Bone marrow (tissue), 2 donors: ENCODE measurements at regions not wholly inside any gene's neighbourhood (a gene's known extent, or its start where the extent isn't known, plus 50 kb on each side); places are given as distances from the start of the nearest gene placed in this dataset.

Source experiments
- DNase-seq, 2 donors: peaks; one replicate each; lab custom pipeline; 2025; lab: John Stamatoyannopoulos, UW

DNA sequence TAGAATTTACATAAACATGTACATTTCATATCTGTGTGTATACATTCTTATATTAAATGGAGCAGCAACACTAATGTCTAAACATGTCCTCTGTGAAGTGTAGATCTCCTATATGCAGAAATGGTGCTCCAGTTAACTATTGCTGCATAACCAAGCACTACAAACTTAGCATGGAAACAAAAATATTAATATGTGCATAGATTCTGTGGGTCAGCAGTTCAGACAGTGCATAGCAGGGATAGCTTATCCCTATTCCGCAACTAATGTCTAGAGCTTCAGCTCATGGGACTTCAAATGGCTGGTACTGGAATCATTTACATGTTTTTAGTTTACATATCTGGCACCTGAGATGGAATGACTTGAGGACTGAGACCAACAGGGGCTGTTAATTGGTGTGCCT, 652.1 kb downstream of the TLE4 start:
- DNase-seq = no peak

DNA sequence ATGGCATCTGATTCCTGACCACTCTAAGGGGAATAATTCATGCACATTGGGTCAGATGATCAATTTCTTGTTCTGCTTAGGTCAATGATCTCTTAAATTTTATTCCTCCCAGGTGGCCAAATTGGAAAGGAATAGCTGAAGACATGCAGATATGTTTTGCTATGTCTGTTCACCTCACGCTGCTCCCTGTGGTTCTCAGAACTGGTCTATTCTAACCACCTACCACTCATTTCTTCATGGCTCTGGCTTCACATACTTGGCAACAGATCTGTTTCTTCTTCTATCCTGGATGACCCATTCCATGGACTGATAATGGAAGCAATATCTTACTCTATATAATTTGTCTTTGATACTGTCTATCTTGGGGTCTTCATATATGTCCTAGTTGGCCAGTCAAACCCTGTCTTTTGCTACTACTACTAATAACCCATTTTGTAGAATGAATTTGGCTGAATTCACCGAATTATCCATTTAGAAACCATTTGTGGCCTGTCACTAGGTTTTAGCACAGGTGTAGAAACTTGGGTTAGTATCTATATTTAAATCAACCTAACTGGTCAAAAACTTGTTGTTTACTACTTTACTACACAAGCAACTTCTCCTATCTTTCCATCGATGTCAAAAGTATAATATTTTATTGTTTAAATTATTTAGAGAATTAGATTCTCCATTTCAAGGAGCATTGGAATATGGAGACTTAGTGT, 650.9 kb downstream of the TLE4 start:
- DNase-seq = no peak

DNA sequence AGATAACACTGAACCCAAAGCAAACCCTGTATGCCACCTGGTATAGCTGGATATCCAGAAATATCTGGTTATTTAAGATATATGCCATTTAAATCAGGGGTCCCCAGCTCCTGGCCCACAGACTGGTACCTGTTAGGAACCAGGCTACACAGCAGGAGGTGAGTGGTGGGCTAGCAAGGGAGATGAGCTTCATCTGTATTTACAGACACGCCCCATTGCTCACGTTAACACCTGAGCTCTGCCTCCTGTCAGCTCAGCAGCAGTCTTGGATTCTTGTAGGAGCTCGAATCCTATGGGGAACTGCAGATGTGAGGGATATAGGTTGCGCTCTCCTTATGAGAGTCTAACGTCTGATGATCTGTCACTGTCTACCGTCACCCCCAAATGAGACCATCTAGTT, 646.6 kb downstream of the TLE4 start:
- DNase-seq = no peak

DNA sequence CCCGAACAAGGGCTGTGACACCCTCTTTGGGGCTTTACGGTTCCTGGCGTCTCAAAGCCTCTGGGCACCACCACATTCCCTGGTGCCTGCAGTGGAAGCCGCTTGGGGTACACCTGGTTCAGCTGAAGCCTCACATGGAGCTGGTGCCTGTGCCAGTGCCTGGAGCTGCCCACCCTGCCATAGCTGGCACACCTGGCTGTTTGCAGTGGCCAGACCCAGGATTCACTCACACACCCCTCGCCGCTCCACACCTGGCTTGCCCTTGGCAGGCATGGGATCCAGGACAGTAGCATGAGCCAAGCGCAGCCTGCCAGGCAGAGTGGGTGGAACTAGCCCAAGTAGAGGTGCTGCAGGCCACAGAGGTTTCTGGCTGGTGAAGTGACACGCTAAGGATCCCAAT, 641.8 kb downstream of the TLE4 start:
- no peak for DNase-seq

DNA sequence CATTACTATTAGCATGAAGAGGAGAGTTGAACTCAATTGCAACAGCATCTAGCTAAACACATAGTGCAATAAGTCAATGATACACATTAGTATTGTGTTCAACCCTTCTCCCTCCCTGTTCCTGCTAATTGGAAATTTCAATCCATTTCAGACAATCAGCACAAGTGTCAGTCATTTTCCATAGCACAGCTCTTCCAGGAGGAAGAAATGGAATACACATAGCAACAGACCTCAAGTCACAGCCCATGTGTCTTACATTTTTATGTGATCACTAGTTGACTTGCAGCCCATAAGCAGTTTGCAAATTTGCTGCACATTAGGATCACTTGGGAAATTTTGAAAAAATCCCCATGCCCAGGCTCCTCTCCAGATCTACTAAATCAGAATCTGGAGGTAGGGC, 636.9 kb downstream of the TLE4 start:
- DNase-seq = no peak

DNA sequence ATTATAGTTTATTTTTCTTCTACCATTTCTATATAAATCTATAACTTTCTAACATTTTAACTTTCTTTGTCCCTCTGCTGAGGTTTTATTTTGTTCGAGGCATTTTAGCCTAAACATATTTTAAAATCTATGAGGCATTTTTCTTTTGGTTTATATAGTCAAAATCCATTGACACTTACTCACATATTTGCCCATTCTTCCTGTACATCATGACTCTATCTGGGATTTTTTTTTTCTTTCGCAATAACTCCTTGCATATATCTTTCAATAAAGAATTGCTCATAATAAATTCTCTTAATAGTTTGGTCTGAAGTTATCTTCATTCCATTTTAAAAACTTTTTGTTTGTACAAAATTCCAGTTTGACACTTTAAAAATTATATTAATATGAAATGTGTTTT, 632.3 kb downstream of the TLE4 start:
- no peak for DNase-seq

DNA sequence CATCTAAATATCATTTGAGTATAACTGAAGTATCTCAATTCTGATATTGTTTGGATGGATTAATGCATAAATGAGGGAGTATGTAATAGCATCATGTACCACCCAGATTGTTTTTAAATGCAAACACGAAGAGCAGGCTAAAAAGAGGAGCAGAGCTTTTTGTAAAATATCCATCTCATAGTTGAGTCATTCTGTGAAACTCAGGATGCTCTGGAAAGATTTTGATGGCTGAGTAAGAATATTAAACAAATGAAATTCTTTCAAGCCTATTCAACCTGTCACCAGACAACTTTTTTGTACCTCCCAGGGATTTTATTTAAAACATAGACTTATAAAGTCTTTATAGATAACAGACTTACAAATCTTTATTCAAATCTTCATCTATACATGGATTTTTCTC, 625.9 kb downstream of the TLE4 start:
- no peak for DNase-seq

DNA sequence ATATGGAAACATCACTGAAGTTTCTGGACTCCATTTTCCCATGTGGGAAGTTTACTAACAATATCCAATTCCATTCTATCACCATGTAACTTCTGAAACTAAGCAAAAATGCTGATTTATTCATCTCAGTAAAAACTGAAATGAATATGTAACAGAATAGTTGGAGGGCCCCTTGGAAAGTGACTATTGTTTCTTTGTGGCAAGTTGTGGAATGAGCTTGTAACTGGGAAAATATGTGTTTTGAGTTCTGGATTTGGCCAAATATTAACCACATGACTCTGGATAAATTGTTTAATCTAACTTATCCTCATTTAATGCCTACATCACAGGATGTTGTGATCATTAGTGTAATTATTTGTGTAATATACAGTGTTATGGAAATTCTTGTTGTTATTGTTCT, 619.3 kb downstream of the TLE4 start:
- DNase-seq = no peak

DNA sequence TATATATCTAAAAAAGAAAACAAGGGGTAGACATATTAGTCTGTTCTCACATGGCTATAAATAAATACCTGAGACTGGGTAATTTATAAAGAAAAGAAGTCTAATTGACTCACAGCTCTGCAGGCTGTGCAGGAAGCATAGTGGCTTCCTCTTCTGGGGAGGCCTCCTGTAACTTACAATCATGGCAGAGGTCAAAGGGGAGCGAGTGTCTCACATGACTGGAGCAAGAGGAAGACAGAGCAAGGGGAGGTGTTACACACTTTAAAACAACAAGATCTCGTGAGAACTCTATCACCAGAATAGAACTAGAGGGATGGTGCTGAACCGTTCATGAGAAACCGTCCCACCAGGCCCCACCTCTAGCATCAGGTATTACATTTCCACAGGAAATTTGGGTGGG, 616.8 kb downstream of the TLE4 start:
- DNase-seq = no peak

DNA sequence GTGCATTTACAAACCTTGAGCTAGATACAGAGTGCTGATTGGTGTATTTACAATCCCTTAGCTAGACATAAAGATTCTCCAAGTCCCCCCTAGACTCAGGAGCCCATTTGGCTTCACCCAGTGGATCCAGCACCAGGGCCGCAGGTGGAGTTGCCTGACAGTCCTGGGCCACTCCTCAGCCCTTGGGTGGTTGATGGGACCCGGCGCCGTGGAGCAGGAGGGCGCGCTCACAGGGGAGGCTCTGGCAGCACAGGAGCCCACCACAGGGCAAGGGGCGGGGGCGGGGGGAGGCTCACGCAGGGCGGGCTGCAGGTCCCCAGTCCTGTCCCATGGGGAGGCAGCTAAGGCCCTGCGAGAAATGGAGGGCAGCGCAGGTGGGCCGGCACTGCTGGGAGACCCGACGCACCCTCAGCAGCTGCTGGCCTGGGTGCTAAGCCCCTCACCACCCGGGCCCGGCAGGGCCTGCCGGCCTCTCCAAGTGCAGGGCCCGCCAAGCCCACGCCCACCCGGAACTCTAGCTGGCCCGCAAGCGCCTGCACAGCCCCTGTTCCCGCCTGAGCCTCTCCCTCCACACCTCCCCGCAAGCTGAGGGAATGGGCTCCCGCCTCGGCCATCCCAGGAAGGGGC, 613.5 kb downstream of the TLE4 start:
- no peak for DNase-seq

DNA sequence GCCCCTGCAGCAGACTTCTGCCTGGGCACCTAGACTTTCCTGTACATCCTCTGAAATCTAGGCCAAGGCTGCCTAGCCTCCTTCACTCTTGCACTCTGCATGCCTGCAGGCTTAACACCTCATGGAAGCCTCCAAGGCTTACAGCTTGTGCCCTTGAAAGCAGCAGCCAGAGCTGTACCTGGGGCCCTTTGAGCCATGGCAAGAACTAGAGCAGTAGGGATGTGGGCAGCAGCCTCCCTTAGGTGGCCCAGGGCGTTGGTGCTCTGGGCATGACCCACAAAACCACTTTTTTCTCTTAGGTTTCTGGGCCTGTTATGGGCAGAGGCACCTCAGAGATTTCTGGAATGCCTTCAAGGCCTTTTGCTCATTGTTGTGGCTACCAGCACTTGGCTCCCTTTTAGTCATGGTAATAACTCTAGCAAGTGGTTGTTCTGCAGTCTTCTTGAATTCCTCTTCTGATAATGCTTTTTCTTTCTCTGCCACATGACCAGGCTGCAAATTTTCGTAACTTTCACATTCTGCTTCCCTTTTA, 606.2 kb downstream of the TLE4 start:
- DNase-seq = no peak

DNA sequence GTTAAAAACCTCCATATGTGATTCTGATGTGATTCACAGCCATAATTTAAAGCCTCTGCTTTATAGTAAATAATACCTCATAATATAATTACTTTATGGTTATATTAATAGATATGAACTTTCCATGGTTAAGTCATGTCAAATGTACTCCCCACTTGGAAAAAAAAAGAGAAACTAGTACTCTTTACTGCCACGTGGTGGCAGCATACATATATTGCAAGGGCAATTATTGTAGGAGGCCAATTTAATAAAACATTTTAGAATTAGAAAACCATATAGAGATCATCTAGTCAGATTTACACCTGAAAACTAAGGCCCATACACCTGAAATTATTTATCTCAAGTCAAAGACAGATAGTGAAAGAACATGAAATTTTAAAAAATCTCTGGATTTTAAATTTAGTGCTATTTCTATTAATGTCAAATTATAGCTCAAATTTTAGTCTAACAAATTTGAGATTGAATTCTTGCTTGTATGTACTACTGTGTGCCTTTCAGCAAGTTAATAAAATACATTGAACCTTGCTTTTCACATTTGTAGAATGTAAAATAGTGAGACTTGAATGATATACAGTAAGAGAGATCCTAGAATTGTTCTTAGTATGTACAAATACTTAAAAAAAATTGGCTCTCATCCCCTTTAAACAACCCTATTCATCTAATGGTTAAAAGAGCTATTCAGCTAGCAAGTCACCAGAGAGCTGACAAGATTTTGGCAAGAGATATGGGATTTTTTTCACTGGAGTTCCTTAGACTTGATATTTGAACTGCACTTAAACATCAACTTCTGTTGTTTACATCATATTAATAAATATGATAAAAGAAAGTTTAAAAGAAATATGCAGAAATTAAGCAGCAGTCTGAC, 603.8 kb downstream of the TLE4 start:
- DNase-seq = no peak

DNA sequence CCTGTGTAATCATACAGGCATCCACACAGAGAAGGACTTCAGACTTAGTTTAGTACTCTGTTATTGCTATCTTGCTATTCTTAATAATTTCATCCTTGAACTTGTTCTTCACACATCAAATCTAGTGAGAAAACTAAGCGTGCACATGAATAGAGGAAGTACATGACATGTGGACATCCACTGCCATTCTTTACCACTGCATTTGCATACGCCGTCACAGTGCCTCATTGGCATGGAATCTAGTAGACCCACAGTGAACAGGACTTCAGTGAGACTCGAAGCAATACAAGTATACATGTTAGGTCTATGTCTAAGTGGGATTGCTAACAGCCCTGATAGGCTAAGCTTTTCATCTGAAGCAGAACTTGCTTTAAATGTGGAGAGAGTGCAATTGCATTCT, 592.1 kb downstream of the TLE4 start:
- no peak for DNase-seq

DNA sequence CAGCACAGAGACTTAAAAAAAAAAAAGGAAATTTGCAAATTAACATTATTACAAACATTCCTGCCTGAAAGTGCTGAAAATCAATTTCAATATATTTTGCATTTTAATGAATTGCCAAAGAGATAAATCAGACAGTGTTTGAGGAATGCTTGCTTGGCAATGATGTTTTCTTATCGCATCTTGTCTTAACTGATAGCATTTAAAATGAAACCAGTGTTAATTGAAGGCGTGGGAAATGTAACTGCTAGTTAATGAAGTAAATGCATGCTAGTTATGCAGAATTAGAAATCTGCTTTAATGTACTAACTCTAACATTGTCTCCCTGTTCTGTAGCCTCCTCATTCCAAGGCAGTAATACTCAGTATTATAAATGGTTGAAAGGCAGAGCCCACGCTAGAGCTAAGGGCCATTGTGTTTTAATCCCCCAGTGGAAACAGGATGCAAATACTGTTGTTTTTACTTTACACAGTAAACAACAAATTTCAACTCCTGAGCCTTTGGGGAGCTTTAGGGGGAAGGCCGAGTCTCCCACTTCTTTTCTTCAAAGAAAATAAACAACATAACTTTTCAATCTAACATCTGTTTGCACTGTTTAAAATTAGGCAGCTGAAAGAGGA, 586.9 kb downstream of the TLE4 start:
- no peak for DNase-seq

DNA sequence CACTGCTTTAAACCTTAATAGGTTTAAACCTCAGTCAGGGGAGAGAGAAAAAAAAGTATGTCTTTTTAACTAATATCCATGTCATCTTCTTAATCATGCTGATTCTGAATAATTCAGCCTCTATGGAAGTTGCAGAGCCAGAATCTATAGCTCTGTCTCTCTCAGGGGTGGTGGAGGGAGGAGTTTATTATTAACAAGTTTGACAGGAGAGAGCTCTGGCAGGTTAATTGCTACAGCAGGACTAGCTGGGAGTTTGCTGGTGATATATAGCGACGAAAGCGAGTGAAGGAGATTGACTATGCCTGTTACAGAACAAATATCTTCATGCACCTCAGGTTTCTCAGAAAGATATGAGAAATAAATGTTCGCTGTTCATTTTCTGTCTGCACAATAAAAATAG, 586.4 kb downstream of the TLE4 start:
- no peak for DNase-seq

DNA sequence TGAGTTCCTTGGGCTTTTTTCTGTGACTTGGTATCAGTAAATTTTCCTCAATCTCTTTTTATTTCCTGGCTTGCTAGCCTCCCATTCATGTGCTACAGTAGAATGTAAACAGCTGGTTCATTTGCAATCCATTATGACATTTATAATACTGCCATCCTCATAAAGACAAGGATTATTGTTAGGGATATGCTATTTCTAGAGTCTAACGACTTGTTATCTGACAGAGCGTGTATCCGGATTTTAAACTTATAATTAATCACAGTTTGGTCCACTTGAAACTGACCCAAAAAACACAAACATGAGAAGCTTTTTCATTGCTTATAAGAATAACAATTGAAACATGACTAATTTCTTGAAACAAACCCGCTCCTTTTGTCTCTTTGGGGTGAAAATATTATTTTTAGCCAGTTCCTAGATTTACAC, 585.8 kb downstream of the TLE4 start:
- no peak for DNase-seq

DNA sequence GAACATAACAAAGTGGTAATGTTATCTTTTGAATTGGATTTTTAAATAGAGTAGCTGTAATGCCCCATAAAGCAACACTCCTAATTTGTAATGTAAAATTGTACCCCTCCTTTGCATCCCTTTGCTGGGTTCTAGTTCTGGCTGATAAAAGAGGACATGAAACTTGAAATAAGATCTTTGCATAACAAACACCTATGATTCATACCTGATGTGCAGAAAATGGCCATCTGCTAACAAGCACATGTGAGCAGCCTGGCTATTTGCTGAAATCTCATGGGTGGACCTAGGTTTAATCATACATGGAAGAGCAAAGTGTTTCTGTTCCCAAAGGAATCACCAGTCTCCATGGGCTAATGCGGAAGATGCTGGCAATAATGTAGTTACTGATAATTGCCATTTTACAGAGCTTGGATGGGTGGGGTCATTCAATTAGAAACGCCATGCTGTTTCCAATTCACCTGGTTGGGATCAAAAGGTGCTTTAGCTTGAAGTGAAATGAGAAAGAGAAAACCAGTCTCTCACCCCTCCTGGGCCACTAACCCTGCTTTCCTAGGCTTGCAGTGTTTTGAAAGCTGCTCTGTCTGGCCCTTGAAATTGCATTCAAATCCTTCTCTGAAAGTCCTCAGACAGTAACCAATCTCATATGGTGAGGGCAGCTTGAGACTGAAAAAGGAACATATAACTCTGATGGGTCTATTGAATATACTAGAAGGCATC, 585.1 kb downstream of the TLE4 start:
- DNase-seq = no peak

DNA sequence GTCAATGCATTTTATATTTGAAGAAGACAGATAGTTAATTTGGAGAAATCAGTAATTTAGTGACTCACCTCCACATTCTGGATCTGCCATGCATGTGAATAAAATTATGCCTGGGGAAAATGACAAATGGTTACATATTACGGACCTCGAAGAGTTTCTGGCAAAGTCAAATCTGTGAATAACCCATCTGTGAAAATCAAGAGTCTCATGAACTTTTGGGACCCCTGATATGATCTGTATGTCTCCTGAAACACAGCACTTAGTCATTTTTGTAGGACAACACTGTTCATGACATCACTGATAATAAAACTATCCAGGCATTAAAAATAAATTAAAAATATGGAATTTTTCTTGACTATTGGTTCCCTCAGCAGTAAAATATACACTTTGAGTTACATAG, 584.5 kb downstream of the TLE4 start:
- no peak for DNase-seq

DNA sequence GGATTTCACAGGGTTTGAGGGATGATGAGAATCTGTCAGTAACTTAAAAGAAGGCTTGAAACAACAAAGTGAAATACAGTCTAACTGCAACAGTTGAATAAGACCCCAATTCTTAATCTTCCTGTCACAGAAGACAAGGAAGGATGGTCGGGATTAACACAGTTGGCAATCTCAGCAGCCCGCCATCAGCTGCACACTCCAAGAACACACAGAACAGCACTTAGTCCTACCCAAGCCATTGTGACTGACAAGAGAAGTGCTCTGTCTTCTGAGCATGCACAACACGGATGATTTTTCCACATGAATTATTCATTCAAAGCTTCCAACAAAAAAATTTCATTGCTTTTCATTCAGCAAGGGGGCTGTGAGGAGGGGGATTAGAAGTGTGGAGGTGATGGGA, 576.1 kb downstream of the TLE4 start:
- no peak for DNase-seq

DNA sequence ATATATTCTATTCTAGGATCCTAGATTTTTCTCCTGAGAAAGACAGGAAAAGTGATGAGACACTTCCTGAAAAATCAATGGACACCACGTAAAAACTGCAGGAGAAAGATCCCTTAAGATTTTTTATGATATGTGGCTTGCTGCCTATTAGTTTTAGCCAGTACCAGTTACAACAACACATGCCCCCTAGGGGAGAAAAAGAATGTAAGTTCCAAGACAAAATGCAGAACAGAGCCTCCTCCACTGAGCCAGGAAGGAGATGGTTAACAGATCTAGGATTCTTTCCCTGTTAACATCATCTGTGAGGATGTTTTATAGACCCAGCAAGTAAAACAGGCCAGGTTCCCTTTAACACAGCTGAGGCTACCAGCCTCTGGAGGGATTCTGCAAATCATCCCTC, 574.7 kb downstream of the TLE4 start:
- DNase-seq = no peak

DNA sequence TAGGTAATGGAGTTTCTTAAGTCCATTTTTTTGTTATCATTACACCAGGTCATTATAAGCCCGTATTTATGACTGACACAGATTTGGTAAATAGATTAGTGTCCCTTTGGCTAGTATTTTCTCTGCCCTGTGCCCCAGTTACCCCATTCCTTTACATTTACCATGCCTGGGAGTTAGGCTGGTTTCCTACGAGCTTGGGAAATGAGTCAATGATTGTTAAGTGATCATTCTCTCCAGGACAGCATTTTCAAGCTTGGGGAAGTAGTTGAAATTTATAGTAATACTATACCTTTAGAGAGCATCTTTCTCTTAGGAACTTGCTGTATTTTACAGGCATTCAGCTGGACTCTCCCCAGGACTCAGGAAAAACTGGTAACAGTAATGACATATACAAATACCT, 573.1 kb downstream of the TLE4 start:
- DNase-seq = no peak

DNA sequence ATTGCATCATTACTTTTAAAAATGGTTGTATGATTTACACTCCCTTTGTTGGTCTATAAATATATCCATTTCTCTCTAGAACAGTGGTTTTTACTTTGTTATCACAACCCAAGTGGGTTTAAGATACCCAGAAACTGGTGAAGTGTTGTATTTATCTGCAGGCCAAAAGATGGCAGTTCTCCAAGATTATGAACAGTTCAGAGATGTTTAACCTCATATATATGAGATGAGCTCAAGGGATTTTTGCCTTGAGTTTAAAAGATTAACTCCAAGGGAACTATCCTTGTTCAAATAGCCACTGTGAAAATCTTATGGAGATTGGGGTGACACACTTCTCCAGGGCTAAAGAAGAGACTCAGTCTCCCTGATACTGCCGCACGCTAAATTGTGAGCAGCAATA, 572.6 kb downstream of the TLE4 start:
- no peak for DNase-seq
